Aorta (tissue), 5 donors: ENCODE measurements at regions not wholly inside any gene's neighbourhood (a gene's known extent, or its start where the extent isn't known, plus 50 kb on each side); places are given as distances from the start of the nearest gene placed in this dataset.

Source experiments
- ATAC-seq: fragments of 200-7000 bp; cut with Tn5 transposase; one replicate; pipeline ENCODE4 v1.9.1; 2022; ENCODE audit warnings: moderate library complexity; ENCODE audit not compliant: low FRiP score
- DNase-seq, 2 donors: peaks; one replicate each; pipeline ENCODE4 v3.0.0-alpha.2; 2020
- H3K27ac ChIP-seq, 2 donors: one replicate each; pipeline ENCODE4 v1.5.1; 2013; ENCODE audit warnings: low read length in 2 of 2, mild to moderate bottlenecking in 2 of 2, moderate library complexity in 2 of 2, control low read depth in 1 of 2, inconsistent platforms in 1 of 2, low read depth in 1 of 2
- H3K27me3 ChIP-seq, 2 donors: one replicate each; pipeline ENCODE4 v1.6.1; 2013; ENCODE audit warnings: control low read depth in 1 of 2, low read length in 1 of 2, mild to moderate bottlenecking in 1 of 2, moderate library complexity in 1 of 2; ENCODE audit not compliant: insufficient read depth in 2 of 2, control insufficient read depth in 1 of 2
- H3K36me3 ChIP-seq, 2 donors: one replicate each; pipeline ENCODE4 v1.6.1; 2013; ENCODE audit warnings: control low read depth in 1 of 2, low read length in 1 of 2, mild to moderate bottlenecking in 1 of 2; ENCODE audit not compliant: insufficient read depth in 2 of 2, control insufficient read depth in 1 of 2
- H3K4me1 ChIP-seq, 2 donors: one replicate each; pipeline ENCODE4 v1.6.1; 2013; ENCODE audit warnings: low read length in 2 of 2, control low read depth in 1 of 2, mild to moderate bottlenecking in 1 of 2, moderate library complexity in 1 of 2; ENCODE audit not compliant: insufficient read depth in 2 of 2, control insufficient read depth in 1 of 2
- H3K4me3 ChIP-seq, 2 donors: one replicate each; pipeline ENCODE4 v1.5.1; 2013; ENCODE audit warnings: low read length in 2 of 2, control low read depth in 1 of 2, mild to moderate bottlenecking in 1 of 2
- H3K9me3 ChIP-seq: one replicate; pipeline ENCODE4 v1.6.1; 2013; ENCODE audit warnings: mild to moderate bottlenecking, low read length; ENCODE audit not compliant: control insufficient read depth
- WGBS, 2 donors: extraction: QIAGEN DNeasy Blood & Tissue Kit; methylation state at CpG; one replicate each; pipeline ENCODE4 v1.1.7; 2013; 5-methylcytosine and 5-hydroxymethylcytosine counted together
- intact Hi-C, 2 donors: fragments of 100-400 bp; cut with DNase I; formaldehyde crosslinking; loops; one replicate each; pipeline versions ENCODE4 v1.14.2 to v1.15.0; 2022
- donor health status: healthy with polysubstance abuse.
- donor health status: Bipolar disorder and iron deficiency.
- donor health status: DM: no; HTN: no; CAD: no.
- donor health status: DM: no; HTN: no; CAD: no.
- donor health status: DM: yes; HTN: yes; CAD: no.

- DNase-seq (no peak), ATAC-seq (no peak)
- Histone ChIP-seq H3K4me1 (peaks cover 1 to 6% of the 10 kb centered on the region in 2 donors), H3K36me3 (no peaks in the 10 kb centered on the region), H3K27ac (no peak overlapping the region), H3K27me3 (no peaks in the 10 kb centered on the region), H3K4me3 (no peak overlapping the region), H3K9me3 (no peaks in the 10 kb centered on the region)
- 71 to 73% methylated on average over 2 of the region's 2 CpGs for WGBS, 2 donors
- intact Hi-C loops, result no loop called here
Measured at GRCh38 chr9:14018081-14018480, 295.9 kb downstream of the NFIB start.

DNA sequence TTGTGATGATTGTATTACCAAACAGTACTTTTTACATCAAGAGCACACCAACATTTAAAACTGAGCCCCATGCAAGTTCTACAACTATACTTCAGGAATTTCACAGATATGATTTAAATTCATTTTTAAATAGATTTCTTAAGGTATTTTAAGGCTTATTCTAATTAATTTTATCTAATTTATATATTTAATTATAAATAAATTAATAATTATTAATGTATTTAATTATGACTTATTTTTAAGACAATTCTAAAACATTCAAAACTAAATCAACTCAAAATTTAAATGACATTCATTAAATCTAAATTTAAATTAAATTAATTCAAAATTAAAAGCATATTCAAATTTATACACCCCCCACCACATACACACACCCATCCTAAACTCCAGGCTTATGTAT is 299.2 kb downstream of the NFIB start:
- H3K4me1 ChIP-seq, result peaks cover 1 to 2% of the 10 kb centered on the region in 2 donors
- no peaks in the 10 kb centered on the region for H3K9me3 ChIP-seq
- DNase-seq (no peak), ATAC-seq (no peak)
- H3K4me3 ChIP-seq, result no peak overlapping the region
- intact Hi-C loops, result no loop called here
- no peaks in the 10 kb centered on the region for H3K27me3 ChIP-seq
- H3K27ac ChIP-seq, result no peak overlapping the region
- H3K36me3 ChIP-seq, result no peaks in the 10 kb centered on the region

GRCh38 chr9:14014218-14014617 is 299.7 kb downstream of the NFIB start:
- no peaks in the 10 kb centered on the region for H3K9me3 ChIP-seq
- intact Hi-C loops, result no loop called here
- H3K27ac ChIP-seq, result no peak overlapping the region
- no peaks in the 10 kb centered on the region for H3K27me3 ChIP-seq
- H3K4me3 ChIP-seq, result no peak overlapping the region
- DNase-seq, result no peak
- H3K36me3 ChIP-seq, result no peaks in the 10 kb centered on the region
- ATAC-seq, result no peak
- peaks cover 1 to 2% of the 10 kb centered on the region in 2 donors for H3K4me1 ChIP-seq

DNA sequence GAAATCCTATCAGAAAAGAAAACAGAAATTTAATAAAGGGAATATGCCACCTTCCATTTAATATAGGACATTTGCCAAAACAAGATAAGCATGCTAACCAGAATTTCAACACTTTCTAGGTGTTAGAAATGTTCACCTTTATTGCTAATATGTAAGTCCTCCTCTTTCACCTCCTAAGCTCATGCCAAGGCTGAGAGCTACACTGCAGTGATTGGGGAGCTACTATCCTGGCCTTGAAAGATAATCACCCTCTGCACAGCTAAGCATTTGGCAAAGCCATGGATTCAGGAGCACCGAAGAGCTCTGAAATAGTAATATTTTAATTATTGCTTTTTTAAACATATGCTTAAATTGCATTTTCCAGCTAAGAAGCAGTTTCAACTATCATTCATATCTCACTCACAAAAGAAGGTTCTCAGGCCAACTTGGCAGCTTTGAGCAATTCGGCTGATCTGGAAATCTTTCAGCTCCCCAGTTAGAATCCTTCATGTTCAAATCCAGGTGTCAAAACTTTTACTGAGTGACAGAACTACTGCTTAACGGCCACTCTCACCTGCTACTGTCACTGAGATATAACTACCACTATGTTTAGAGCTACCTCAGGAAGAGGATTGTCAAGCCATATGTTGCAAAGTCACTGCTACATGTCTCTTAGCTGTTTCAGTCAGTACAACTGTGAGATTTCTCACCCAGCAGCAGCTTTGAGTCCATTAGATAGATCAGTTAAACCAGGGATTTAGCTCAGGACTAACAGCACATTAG is 302.0 kb downstream of the NFIB start:
- Histone ChIP-seq H3K9me3 (no peaks in the 10 kb centered on the region), H3K36me3 (no peaks in the 10 kb centered on the region), H3K4me3 (no peak overlapping the region), H3K27ac (no peak overlapping the region), H3K4me1 (peaks cover 1 to 2% of the 10 kb centered on the region in 2 donors), H3K27me3 (no peaks in the 10 kb centered on the region)
- no peak for ATAC-seq
- no peak for DNase-seq
- 14 to 18% methylated on average over 3 of the region's 3 CpGs for WGBS, 2 donors
- intact Hi-C loops, result no loop called here

DNA sequence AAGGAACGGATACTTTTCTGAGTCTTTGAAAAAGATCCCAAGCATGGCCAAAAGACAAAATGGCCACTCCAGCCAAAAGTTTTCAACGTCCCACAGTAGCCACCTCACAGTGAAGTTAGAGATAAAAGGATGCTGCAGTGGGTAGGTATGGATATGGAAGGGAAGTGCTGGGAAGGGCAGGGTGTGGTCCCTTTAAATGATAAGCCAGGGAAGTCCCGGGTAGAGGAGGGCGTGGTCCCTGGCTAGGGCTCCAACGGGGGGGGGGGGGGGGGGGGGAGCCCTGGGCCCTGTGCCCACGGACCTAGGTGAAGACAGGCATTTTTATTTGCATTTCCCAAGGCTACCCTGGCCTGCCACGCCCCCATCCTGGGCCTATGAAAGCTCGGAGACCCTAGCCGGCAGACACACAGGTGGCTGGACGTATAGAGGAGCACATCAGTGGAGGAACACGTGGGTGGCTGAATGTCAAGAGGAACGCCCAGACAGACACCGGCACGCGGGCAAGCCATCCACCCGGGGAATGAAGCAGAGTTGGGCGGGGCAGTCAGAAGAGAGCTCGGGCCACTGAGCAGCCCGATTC is 306.7 kb downstream of the NFIB start:
- H3K4me3 ChIP-seq, result no peak overlapping the region
- no peaks in the 10 kb centered on the region for H3K9me3 ChIP-seq
- H3K36me3 ChIP-seq, result no peaks in the 10 kb centered on the region
- DNase-seq, result no peak
- H3K4me1 ChIP-seq, result peaks cover 0 to 2% of the 10 kb centered on the region in 2 donors
- no peak overlapping the region for H3K27ac ChIP-seq
- intact Hi-C loops, result no loop called here
- WGBS, 2 donors, result 76 to 86% methylated on average over 17 to 19 of the region's 19 CpGs
- no peak for ATAC-seq
- no peaks in the 10 kb centered on the region for H3K27me3 ChIP-seq

DNA sequence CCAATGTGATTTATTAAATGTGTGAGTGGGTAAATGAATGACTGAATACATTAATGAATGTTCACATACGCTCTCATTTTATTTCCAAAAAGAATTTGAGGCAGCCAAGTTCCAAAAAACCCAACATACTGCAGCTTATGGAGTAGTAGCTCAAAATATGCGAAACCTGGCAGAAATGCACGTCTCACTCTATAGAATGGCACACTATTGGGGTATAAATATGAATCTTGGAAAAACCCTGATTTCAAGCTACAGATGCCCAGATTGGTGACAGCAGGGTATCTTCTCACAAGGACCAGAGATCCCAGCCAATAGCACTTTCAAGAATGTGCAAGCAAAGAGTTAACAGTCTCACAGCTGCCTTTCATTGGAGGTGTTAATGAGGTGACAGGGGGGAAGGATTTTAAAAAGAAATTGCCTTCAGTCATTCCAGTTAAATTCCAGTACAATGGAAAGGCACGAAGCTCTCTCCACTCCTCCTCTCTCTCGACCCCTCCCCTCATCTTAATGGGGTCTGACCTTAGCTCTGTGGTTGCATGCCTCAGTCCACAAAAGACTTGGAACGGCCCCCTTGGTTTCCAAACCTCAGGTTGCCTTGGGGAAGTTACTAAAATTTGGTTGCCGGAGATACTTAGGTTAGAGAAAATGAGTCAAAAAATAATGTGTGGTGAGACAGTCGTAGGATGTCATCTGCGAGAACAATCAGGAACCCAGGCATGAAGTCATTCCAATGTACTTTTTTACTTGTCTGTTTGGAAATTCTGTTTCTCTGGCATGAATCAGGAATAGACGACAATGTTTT is 307.4 kb downstream of the NFIB start:
- no peak for ATAC-seq
- WGBS, 2 donors, result 77 to 78% methylated on average over 10 of the region's 10 CpGs
- Histone ChIP-seq H3K27me3 (no peaks in the 10 kb centered on the region), H3K4me1 (peaks cover 0 to 2% of the 10 kb centered on the region in 2 donors), H3K36me3 (no peaks in the 10 kb centered on the region), H3K9me3 (no peaks in the 10 kb centered on the region), H3K27ac (no peak overlapping the region), H3K4me3 (no peak overlapping the region)
- intact Hi-C loops, result no loop called here
- no peak for DNase-seq

DNA sequence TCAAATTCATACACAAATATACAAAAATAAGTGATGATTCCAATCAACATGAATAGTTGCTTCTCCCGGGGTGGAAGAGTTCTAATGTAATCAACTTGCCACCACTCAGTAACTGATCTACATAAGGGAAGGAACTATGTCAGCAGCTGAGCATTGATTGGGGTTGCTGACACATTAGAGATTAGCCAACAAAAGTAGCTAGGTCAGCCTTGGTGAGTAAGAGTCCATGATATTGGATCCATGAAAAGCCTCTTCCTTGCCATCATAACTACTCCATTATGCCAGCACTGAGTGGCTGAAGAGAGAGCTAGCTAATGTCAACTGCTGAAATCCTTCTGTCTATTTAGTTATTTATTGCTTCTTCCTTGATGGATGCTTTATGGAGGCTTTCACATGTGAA is 309.8 kb downstream of the NFIB start:
- intact Hi-C loops, result no loop called here
- no peak overlapping the region for H3K4me3 ChIP-seq
- H3K9me3 ChIP-seq, result no peaks in the 10 kb centered on the region
- no peaks in the 10 kb centered on the region for H3K36me3 ChIP-seq
- H3K4me1 ChIP-seq, result no peaks in the 10 kb centered on the region
- ATAC-seq, result no peak
- no peak overlapping the region for H3K27ac ChIP-seq
- 81 to 92% methylated on average over 1 of the region's 1 CpG for WGBS, 2 donors
- no peak for DNase-seq
- H3K27me3 ChIP-seq, result no peaks in the 10 kb centered on the region

DNA sequence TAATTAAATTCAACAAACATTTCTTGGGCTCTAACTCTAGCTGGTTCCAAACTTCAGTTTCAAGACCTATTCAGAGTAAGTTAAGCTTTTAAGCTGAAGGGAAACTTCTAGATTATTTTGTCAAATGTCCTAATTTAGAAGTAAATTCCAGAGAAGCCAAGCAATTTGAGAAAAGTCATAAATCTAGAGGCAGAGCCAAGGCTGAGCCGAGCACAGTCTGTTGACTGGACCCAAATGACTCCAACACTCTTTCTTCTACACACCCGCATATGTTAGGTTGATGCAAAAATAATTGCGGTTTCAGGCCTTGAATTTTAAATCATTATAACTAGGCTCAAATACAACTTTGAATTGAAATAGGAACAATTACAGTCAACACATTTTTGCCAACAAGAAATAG is 319.7 kb downstream of the NFIB start:
- ATAC-seq, result peak; percentile 57
- WGBS, 2 donors, result 22 to 37% methylated on average over 3 of the region's 3 CpGs
- Histone ChIP-seq H3K9me3 (no peaks in the 10 kb centered on the region), H3K27me3 (no peaks in the 10 kb centered on the region), H3K4me1 (peaks cover 0 to 9% of the 10 kb centered on the region in 2 donors), H3K36me3 (no peaks in the 10 kb centered on the region), H3K4me3 (no peak overlapping the region), H3K27ac (peak overlapping the region in 1 of 2 donors; percentile 43)
- DNase-seq, result no peak
- intact Hi-C loops, result no loop called here
